G401 (cell line): ENCODE measurements at regions not wholly inside any gene's neighbourhood (a gene's known extent, or its start where the extent isn't known, plus 50 kb on each side); places are given as distances from the start of the nearest gene placed in this dataset.

Experiments
- DNase-seq: peaks from one replicate; pipeline ENCODE4 v3.0.0-alpha.2; 2015; ENCODE audit warnings: low spot score
- in situ Hi-C: cut with HindIII; loops from 2 replicates; pipeline ENCODE4 v1.10.0; 2016; ENCODE audit warnings: low sequenced_read_pairs, mixed read lengths

DNA sequence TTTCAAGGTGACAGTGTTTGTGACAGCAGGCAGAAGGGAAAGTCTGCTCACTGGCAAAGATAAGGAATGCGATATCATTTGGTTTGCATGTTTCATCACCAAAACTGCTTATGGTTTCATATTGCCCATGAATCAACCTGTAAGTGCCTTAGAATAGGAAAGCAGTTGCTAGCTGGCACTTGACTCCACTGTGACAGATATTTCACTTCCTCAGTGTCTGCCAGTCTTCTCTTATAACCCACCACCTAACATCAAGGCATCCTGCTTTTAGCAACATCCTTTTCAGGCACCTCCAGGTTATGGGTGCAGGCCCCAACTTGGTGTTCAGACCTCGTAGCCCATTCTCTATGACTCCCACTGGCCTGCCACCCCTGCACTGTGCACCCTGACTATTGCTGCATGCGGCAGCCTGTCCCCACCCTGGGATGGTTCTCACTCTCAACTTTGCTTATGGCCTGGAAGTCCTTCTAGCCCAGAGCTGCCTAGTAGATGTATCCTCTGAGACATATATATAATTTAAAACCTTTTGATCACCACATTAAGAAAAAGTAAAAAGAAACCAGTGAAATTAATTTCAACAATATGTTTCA, 154.4 kb upstream of the RARB start:
- no peak for DNase-seq
- in situ Hi-C loops = no loop called here

DNA sequence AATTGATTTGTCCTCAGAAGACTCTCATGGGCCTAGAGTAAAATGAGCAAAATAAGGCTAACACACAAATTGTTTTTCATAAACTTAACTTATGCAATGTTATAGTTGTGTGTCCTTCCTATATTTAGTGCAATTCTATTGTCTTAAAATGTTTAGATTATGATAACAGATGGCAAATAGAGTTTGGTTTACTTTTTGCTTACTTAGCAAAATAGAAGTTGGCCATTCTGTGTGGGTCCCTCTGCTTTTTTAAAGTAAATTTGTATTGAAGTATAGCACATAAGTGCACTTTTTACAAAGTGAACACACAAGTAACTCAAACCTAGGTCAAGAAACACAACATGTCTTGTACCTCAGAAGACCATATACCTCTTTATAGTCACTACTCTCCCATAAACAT, 150.6 kb upstream of the RARB start:
- no peak for DNase-seq
- in situ Hi-C loops = no loop called here

DNA sequence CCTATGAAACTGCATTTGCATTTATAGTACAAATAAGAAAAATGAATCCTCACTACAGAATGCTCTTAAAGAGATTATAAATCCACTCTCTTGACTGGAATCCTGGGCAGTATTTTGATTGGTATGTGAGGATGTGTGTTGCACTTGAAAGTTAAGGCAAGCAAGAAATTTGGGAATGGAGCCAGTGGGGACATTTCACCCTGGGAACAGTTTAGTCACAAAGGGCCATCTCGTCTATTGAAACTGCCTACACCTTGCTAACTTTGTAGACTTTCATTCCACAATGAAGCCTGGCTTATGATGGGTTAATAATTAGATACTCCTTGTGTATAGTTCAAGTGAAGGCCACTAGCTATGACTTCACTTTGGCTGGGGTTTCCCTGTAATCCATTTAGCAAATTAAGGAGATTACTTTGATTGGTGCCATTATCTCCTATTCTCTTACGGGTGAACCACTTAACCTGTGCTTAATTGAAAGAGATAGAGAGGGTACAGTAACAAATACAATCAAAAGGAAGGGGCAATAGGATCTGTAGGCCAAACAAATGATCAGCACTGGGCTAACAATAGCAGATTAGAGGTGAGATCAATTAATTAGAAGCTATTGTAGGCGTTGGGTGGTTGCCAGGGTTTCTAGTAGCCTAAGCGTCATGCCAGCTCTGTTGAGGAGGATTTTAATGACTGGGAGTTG, 146.9 kb upstream of the RARB start:
- no peak for DNase-seq
- in situ Hi-C loops = no loop called here

DNA sequence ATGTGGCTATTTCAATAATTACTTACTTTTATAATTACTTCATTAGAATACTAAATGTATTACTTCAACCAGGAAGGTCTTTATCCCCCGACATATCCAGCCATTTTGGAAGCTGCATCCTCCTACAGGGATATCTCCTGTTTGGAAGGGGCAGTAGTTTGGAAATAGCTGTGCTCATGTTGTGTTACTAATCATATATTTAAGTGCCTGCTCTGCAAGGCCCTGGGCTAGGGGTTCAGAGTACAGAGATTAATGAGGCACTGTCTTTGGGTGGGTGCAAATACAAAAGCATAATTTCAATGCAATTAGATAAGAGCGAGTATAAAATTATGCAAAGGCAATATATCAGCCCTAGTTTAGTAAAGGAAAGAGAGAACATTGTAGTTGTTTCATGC, 146.3 kb upstream of the RARB start:
- no peak for DNase-seq
- in situ Hi-C loops = no loop called here

DNA sequence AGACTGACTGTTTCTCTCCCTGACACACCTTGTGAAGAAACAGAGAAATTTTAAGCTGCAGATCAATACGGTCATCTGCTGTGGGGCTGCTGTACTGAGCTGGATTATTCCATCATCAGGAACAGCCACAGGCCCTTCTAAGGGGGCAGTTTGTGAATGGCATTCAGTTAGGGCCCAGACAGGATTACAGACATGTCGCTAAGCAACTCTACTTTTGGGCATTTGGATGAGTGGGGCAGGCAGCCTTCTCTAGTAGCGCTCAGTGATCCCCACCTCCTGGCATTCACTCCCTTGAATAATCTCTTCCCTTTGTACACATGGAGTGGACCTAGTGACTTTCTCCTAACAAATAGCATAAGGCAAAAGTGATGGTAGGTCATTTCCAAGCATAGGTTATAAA, 144.4 kb upstream of the RARB start:
- DNase-seq = no peak
- in situ Hi-C loops = no loop called here

DNA sequence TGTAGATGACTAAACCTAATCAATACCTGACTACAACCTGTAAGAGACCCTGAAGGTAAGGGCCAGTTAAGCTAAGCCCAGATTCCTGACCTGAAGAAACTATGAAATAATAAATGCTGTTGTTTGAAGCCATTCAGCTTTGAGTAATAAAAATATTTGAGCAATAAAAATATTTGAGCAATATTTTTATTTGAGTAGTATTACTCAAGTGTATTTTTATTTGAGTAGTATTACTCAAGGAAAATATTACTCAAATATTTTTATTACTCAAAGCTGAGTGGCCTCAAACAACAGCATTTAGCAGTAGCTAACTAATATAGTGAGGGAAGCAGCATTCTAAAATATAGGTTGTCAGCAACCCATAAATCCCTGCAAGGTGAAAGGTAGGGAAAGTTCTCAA, 143.8 kb upstream of the RARB start:
- no peak for DNase-seq
- in situ Hi-C loops = no loop called here

DNA sequence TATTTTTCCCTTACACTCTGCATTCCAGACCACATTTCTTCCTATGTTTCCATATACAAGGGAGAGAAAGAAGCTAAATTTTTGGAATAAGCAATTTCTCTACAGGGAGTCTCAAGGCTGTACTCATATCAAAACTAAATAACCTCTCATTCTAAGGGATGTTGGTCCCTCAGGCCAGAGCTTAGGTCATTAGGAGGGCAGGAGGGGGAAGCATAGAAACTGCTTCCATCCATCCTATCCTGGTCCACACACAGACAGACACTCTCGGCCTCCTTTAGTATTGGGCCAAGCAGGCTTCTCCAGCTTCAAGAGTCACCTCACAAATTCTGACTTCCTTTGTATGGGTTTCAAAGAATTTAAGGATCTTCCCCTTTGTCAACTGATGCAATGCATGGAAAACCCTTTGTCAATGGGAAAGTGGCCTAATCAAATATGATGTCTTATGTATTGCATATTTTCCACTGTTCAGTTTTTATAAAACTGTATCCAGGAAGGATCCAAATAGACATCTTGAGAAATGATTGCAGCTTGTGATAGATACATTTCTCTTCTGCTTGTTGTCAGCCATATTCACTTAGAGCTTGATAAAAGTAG, 140.7 kb upstream of the RARB start:
- DNase-seq = no peak
- in situ Hi-C loops = no loop called here

- DNase-seq = no peak
- in situ Hi-C loops = no loop called here
Observed at GRCh38 chr3:25288413-25288812, 139.7 kb upstream of the RARB start.

- DNase-seq = no peak
- in situ Hi-C loops = no loop called here
Observed at GRCh38 chr3:25289156-25289555, 138.9 kb upstream of the RARB start.

- no peak for DNase-seq
- in situ Hi-C loops = no loop called here
Observed at GRCh38 chr3:25289663-25290062, 138.4 kb upstream of the RARB start.

DNA sequence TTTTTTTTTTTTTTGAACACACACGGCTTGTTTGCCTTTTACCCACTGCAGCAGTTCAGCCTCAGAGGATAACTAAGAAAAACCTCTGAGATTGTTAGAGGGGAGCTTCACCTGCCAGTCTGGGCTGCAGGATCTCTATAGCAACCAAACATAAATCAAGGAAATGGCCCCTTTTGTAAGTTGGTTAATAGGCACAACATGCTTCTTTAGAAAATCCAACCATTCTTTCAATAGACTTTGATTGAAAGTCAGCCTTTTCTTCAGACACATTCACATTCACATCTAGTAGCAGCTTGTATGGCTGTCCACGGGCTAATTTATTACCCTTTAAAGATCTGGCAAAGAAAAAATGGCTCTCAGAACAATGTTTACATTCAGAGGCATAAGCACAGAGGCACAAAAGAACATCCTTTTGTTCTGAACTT, 136.6 kb upstream of the RARB start:
- in situ Hi-C loops = no loop called here
- DNase-seq = no peak

- in situ Hi-C loops = no loop called here
- no peak for DNase-seq
Observed at GRCh38 chr3:25292036-25292435, 136.0 kb upstream of the RARB start.

DNA sequence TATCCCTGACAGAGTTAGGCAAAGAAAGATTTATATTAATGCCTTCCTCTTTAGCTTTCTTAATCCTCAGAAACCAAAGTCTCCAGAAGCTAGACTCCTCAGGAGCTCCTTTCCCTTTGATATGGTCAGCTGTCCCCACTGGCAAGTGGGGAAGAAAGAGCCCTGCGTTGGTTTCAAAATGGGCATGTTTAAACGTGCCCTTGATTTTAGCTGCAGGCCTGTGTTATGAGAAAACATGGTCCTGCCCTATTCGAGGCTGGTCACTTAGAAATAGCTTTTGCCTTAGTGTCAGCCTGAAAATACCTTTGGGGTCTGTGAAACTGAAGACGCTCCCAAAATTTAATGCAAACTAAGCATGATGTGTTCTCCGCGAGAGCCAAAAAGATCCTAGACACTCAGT, 135.5 kb upstream of the RARB start:
- in situ Hi-C loops = no loop called here
- DNase-seq = no peak

- in situ Hi-C loops = no loop called here
- DNase-seq = no peak
Observed at GRCh38 chr3:25293736-25294135, 134.3 kb upstream of the RARB start.

- DNase-seq = no peak
- in situ Hi-C loops = no loop called here
Observed at GRCh38 chr3:25294169-25294805, 133.8 kb upstream of the RARB start.

DNA sequence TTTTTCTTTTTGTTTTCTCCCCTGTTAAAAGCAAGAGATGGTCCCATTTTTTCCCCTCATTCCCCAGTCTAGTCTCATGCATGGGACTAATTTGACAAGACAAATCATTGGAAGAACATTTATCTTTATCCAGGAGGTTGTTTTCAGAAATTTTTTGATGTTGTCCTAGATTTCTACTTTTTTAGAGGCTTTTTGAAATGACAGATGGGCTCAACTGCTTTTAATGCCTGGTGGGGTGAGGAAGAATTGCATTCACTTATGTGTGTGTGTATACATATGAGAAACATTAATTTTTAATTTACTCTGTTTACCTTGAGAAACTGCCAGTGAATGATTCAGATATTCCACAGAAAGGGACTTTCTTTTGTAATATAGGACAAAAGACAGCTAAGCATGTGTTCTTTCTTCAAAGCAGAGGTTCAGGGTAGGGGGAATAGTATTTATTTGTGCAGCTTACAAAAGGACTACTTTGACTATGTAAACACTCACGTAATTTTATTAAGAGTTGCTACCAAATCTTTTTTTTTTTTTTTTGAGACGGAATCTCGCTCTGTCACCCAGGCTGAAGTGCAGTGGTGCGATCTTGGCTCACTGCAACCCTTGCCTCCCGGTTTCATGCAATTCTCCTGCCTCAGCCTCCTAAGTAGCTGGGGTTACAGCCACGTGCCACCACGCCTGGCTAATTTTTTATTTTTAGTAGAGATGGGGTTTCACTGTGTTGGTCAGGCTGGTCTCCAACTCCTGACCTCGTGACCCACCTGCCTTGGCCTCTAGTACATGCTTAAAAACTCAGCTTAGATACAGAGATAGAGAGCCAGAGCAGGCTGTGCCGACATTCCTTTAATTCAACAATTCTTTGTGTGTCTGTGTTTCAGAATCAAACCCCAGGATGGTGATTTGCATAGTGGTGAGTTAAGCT, 130.1 kb upstream of the RARB start:
- no peak for DNase-seq
- in situ Hi-C loops = no loop called here

DNA sequence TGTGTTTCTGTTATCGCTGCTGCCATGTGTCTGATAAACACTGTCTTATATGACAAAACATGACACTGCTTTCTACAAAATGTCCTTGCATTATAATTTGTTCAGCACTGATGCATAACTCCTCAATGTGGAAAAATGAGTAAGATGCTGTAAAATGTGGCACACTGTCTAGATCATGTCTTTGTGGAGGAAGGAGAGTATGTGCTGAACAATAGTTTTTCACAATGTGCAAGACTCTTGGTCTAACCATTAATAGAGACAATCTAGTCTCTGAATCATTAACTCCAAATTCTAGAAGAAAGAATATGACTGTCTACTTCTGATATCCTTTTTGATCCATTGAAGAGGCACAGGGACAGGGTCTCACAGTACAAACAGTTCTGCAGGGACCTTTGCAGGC, 127.9 kb upstream of the RARB start:
- in situ Hi-C loops = no loop called here
- DNase-seq = no peak

DNA sequence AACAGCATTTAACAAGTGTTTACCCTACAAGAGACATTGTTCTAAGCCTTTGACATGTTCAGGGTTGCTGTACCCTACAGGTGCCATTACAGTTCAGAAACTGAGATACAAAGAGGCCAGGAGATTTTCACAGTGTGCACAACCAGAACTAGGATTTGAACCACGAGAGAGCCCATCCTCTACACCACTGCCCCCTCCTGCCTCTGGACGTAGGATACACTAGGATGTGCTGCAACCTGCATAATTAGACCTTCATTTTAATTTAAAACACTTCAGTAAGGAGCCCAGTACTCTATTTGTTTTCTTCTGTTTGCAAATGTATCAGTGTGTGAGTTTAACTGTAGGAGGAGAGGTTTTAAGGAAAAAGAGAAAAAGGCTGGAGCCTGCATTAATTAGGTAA, 123.1 kb upstream of the RARB start:
- in situ Hi-C loops = no loop called here
- DNase-seq = no peak

GRCh38 chr3:25306066-25306465, 122.0 kb upstream of the RARB start:
- no peak for DNase-seq
- in situ Hi-C loops = no loop called here

- in situ Hi-C loops = no loop called here
- DNase-seq = no peak
Observed at GRCh38 chr3:25306705-25307104, 121.4 kb upstream of the RARB start.
